SW480 (cell line): ENCODE measurements at regions not wholly inside any gene's neighbourhood (a gene's known extent, or its start where the extent isn't known, plus 50 kb on each side); places are given as distances from the start of the nearest gene placed in this dataset.
"Not testable (repeated sequence)": the region's sequence is repeated elsewhere in the genome, so short reads cannot be mapped to it uniquely, and the experiment has no call there.

Experiments used
- DNase-seq: peaks from one replicate; pipeline ENCODE4 v3.0.0-alpha.2; 2016; ENCODE audit warnings: low spot score

DNA sequence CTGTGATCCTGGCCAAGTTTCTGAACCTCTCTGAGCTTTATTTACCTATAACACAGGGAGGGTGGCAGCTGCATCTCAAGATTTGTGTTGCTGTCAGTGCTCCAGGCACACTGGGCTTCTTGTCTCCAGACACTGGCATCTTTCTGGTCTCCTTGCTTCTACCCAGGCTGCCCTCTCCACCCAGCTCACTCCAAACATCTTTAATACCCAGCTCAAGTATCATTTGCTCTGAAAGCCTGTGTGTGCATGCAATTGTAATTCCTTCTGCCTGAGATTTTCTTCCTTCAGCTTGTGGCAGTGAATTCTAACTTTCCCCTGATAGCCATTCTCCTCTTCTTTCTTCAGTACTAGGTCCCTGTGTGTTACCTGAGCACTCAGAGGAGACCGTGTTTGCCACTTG is 50.7 kb upstream of the USP7 start:
- DNase-seq = no peak

DNA sequence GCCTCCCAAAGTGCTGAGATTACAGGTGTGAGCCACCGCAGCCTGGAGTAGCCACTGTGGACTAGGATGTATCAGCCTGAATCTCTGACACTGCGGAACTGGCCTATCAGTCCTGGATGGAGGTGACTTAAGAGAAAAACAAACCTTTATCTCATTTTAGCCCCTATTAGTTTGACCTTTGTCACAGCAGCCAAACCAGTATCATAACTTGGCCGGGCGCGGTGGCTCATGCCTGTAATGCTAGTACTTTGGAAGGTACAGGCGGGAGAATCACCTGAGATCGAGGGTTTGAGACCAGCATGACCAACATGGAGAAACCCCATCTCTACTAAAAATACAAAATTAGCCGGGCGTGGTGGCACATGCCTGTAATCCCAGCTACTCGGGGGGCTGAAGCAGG is 51.8 kb upstream of the USP7 start:
- DNase-seq = no peak

DNA sequence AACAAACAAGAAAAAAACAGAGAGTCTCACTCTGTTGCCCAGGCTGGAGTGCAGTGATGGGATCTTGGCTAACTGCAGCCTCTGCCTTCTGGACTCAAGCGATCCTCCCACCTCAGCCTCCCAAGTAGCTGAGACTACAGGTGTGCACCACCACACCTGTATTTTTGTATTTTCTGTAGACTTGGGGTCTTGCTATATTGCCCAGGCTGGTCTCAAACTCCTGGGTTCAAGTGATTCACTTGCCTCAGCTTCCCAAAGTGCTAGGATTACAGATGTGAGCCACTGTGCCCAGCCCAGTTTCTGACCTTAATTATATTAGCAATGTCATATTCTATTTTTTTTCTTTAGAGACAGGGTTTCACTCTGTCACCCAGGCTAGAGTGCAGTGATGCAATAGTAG is 52.3 kb upstream of the USP7 start:
- not testable (repeated sequence) for DNase-seq

DNA sequence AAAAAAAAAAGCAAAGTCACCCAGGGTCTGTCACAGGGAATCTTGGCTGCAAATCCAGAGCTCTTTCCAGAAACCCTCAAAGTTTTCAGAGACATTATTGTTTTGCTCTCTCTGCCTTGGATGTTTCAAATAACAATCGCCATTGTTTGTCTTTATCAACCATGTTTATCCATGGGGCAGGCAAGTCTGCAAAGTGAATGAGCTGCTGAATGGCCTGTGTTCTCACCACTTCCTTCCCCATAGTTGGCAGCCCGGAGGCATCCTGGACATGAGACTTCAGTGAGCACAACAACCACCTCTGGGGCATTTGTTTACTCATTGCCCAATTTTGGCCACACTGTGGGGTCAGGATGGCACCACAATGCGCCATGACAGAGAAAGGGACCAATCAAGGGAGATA is 53.1 kb upstream of the USP7 start:
- DNase-seq = no peak

DNA sequence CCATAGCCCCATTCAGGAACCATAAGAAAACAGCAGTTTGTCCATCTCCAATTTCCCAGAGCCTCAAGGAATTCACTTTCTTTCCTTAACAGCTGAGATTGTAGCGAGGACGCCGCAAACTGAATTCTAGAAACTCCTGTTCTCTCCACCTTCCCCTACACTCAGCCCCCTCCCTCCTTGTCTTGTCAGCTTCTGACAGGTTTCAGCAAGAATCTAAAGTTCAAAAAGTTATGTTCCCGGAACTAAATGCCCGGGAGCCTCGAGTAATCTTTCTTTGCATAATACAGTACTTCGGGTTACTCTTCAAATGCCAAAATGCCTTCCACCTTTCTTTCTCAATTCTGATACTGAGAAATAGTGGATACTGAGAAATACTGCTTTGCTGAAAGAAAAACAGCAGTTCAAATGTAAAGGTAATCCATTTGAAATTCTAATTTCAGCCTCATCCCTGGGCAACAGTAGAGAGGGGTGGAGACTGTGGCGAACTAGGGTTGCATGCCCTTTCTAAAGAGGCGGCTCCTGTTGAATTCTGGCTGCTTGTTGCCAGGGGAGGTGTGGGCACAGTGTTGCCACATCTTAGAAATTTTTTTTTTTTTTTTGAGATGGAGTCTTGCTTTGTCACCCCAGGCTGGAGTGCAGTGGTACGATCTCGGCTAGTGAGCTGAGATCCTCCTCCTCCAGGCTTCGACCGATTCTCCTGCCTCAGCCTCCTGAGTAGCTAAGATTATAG is 63.5 kb upstream of the USP7 start:
- DNase-seq = no peak

DNA sequence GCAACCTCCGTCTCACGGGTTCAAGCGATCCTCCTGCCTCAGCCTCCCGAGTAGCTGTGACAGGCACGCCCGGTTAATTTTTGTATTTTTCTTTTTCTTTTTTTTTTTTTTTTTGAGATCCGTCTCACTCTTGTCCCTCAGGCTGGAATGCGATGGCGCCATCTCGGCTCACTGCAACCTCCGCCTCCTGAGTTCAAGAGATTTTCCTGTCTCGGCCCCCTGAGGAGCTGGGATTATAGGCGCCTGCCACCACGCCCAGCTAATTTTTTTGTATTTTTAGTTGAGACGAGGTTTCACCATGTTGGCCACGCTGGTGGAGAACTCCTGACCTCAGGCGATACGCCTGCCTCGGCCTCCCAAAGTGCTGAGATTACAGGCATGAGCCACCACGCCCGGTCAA is 63.0 kb upstream of the HAPSTR1 start:
- DNase-seq = not testable (repeated sequence)

DNA sequence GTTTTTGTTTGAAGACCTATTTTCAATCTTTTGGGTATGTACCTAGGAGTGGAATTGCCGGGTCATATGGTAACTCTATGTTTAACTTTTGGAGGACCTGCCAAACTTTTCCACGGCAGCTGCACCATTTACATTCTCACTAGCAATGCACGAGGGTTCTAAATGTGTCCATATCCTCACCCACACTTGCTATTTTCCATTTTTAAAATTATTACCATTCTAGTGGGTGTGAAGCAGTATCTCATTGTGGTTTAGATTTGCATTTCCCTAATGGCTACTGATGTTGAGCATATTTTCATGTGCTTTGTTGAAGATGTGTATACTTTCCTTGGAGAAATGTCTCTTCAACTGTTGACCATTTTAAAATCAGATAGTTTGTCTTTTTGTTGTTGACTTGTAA is 60.3 kb upstream of the HAPSTR1 start:
- DNase-seq = no peak

DNA sequence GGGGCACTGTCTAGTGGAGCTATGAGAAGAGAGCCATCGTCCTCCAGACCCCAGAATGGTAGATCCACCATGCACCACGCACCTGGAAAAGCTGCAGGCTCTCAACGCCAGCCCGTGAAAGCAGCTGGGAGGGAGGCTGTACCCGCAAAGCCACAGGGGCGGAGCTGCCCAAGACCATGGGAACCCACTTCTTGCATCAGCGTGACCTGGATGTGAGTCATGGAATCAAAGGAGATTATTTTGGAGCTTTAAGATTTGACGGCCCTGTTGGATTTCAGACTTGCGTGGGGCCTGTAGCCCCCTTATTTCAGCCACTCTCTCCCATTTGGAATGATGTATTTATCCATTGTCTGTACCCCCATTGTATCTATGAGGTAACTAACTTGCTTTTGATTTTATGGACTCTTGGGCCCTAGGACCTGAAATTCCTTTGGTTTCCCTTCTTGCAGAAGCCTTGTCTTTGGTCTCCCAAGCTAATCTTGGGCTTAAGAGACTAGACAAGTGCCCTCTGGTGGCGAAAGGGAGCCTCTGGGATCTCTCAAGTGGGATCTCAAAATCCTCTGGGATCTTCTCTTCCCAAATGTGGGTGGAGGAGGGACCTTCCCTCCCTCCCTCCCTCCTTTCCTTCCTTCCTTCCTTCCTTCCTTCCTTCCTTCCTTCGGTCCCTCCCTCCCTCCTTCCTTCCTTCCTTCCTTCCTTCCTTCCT is 58.2 kb upstream of the HAPSTR1 start:
- peak; percentile 66 for DNase-seq

DNA sequence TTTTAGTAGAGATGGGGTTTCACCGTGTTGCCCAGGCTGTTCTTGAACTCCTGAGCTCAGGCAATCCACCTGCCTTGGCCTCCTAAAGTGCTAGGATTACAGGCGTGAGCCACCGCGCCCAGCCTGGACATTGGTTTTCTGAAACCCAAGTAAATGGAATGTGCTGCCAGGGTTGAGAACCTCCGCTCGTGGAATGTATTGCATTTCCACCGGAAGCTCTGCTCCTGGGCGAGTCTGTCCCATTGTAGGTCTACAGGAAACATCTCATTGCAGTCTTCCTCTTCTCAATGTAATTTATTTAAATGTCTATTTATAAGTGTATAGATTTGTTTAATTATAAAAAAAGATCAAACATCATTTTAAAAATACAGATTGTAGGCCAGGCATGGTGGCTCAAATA is 57.4 kb upstream of the HAPSTR1 start:
- DNase-seq = no peak

DNA sequence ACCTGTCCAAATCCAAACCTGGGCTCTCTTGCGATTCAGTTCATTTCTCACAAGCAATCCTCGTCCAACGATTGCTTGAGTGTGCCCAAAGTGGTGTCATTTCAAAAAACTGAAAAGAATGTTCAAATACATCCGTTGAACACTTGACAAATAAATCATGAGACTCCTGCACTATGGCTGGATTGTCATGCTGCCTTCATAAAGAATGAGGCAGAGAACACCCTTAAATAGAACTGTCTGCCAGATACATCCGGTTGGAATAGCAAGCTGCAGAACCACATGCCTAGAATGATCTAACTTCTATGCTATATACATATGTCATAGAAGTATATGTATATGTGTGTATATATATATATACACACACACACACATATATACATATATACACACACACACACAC is 55.4 kb upstream of the HAPSTR1 start:
- DNase-seq = no peak

DNA sequence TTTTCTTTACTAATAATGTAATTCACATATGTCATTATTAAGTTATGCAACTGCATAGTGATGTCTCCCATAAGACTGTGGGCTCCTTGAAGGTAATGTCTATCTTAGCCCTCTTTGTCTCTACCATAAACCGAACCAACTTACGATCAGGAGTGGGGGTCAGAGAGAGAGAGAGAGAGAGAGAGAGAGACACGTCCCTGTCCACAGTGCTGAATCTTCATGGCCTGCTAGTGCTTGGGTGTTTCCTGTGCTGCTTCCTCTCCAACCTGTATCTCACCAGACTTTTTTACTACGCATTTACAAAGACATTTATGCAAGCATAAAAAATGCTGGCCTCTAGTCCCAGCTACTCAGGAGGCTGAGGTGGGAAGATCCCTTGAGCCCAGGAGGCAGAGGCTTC is 52.2 kb upstream of the HAPSTR1 start:
- DNase-seq = no peak

DNA sequence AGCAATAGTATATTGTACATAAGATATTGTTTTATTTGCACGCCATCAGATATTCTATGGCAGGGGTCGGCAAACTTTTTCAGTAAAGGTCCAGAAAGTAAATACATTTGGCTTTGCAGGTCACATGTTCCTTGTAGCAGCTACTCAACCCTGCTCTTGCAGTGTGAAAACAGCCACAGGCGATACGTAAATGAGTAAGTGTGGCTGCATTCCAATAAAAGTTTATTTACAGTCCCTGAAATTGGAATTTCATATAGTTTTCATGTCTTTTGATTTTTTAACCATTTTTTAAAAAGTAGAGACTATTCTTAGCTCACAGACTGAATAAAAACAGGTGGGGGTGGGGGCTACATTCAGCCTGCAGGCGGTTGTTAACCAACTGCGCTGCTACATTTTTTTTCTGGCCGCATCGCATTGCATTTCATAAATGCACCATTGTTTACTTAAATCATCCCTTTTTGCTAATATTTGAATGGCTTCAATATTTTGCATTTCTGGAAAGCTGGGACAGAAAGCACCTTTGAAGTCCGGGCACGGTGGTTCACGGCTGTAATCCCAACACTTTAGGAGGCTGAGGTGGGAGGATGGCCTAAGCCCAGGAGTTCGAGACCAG is 50.5 kb upstream of the HAPSTR1 start:
- DNase-seq = no peak
